Gastrocnemius medialis (tissue), 4 donors: ENCODE measurements at regions not wholly inside any gene's neighbourhood (a gene's known extent, or its start where the extent isn't known, plus 50 kb on each side); places are given as distances from the start of the nearest gene placed in this dataset.

Source experiments
- POLR2A ChIP-seq, 2 donors: fragments of 450-650 bp; IDR thresholded peaks; one replicate each; pipeline ENCODE4 v1.6.1; 2017; ENCODE audit warnings: antibody characterized with exemption in 2 of 2, mild to moderate bottlenecking in 2 of 2, moderate library complexity in 2 of 2
- TF ChIP-seq, protein P1 (sequence below), 5 experiments: fragments of 450-650 bp in 3 of 5; fragments of 200-600 bp in 2 of 5; sonication (generic) in 2 of 5; IDR thresholded peaks in 4 of 5; conservative IDR thresholded peaks in 1 of 5; 1 replicate in 4 of 5; 2 replicates in 1 of 5; pipeline ENCODE4 v1.5.1; 2016 to 2019; ENCODE audit warnings: antibody characterized with exemption in 5 of 5, mild to moderate bottlenecking in 3 of 5, moderate library complexity in 3 of 5

DNA sequence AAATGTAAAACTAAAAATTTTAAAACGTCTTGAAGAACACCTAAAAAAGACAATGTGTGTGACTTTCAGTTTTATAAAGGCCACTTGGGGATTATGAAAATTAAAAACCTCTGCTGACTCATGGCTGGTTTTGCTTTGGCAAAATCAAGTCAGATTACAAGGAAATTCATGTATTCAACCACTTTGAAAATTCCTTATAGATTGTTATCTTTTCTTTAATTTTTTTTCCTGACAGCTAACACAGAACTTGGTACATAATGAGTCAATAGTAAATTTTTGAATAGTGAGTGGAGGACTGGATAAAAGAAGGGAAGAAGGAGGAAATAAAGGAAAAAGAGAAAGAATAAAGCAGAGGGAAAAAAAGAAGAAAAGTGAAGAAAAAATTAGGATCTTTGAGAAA is 1774.7 kb upstream of the ACO1 start:
- TF ChIP-seq, protein P1, sequence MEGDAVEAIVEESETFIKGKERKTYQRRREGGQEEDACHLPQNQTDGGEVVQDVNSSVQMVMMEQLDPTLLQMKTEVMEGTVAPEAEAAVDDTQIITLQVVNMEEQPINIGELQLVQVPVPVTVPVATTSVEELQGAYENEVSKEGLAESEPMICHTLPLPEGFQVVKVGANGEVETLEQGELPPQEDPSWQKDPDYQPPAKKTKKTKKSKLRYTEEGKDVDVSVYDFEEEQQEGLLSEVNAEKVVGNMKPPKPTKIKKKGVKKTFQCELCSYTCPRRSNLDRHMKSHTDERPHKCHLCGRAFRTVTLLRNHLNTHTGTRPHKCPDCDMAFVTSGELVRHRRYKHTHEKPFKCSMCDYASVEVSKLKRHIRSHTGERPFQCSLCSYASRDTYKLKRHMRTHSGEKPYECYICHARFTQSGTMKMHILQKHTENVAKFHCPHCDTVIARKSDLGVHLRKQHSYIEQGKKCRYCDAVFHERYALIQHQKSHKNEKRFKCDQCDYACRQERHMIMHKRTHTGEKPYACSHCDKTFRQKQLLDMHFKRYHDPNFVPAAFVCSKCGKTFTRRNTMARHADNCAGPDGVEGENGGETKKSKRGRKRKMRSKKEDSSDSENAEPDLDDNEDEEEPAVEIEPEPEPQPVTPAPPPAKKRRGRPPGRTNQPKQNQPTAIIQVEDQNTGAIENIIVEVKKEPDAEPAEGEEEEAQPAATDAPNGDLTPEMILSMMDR (IDR thresholded peaks at IDR 0.05 in 4 of 5, conservative IDR thresholded peaks at IDR 0.05 in 1 of 5): no peak
- TF ChIP-seq POLR2A (IDR thresholded peaks at IDR 0.05): no peak
